HG03025 (cell line): ENCODE measurements at regions not wholly inside any gene's neighbourhood (a gene's known extent, or its start where the extent isn't known, plus 50 kb on each side); places are given as distances from the start of the nearest gene placed in this dataset.

Source experiments
- ATAC-seq: cut with Tn5 transposase; IDR thresholded peaks from one replicate; pipeline ENCODE4 v1.9.1; 2021; ENCODE audit warnings: mild to moderate bottlenecking, moderate library complexity; ENCODE audit not compliant: unreplicated experiment, low FRiP score

DNA sequence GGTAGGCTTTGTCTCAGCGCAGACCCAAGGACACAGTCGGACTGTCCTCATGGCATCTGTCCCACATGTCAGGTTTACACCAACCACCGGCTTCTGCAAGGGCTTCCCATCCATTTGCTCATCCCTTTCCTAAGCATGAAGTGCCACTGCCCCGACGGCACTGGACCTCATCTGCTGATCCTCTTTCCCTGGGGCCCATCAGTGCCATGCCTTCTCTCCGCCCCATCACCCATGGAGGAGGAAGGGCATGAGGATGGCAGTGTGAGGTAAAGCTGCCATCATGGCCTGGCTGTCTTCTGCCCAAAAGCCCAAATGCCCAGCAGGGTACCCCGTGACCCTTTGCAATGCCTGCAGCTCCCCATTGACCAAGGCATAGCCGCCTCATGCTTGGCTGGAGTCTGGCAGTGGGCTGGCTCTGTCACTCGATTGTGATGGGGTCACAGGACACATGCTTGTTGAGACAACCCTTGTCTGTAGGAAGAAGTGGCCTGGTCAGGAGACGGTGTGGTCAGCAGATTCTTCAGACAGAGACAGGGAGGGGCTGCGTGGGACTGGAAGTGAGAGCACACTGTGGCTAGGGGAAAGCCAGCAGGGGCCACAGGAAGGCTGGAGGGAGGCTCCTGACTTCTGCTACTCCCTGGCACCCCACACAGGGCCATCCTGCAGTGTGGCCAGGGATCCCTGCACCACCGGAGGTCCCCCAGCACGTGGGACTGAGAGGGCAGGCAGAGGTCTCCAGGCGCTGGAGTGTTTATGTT lies 493.7 kb upstream of the HS6ST1 start:
- no peak for ATAC-seq

DNA sequence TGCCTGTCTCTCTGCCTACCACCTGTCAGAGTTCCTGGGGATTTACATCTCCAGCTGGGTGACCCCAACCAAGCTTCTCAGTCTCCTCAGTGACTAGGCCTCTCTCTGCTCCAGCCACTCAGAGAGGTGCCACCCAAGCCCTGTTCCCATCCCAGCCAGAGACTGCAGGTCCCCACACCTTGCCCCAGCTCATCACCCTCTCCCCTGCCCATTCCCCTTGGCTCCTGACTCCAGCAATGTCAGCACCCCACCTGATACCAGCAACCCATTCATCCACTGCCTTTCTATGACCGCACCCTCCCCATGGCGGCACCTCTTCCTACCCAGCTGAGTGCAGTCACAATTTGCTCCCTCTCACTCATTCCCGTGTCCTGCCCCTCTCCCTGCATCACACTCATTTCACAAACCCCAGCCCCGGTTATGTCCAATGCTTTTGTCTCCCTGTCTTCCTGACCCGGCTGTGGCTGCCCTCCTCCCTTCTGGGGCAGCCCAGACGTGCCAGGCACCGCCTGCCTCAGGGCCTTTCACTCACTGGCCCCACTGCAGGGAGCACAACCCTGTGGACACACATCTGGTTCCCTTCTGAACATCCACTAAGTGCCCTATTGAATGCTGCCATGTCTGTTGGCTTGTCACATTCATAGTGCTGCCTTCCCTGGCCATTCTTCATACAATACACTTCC lies 494.8 kb upstream of the HS6ST1 start:
- ATAC-seq = no peak

DNA sequence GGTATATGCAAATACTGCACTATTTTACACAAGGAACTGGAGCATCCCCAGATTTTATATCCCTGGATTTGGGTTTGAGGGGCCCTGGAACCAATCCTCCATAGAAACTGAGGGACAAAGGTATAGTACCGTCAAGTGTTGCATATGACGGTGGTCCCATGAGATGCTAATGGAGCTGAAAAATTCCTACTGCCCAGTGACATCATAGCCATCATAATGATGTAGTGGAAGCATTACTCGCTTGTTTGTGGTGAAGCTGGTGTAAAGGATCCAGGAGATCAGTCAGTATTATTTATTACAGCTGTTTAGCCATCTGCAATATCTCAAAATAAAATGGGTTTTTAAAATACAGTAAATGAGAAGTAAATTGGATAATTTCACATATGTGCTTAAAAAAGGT lies 496.6 kb upstream of the HS6ST1 start:
- ATAC-seq = no peak

DNA sequence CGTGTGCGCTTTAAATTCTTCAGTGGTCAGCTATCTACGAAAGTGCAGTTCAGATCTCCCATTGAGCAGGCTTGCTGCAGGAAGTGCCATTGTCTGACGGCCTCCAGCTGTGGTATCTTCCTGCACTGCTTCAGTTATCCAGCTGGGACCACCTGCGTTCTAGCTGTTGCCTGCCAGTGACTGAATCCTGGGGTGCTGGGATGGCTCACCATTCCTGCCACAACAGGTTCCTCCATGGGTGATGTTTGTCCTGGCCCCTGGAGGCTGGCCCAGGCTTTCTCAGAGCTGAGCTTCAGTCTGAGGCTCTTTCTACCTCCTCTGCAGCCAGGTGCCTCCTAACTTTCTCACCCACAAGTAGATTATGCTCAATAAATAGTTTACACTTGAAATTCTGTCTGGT lies 498.5 kb upstream of the HS6ST1 start:
- ATAC-seq = no peak

DNA sequence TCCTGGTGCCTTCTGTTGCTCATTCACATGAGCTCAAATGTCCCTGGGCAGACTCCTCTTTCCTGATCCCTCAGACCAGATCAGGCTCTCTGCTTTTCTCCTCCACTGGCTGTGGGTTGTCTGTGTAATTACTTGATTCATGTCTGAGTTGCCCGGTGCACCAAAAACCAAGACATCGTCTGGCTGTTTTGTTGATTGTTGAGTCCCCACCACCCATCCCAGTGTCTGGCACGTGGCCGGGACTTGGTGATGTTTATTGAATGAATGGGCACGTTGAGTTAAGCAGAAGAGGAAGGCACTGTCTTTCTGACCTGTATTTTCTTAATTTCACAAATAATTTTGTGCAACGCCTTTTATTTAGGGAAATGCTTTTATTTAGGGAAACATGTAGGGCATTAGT lies 499.1 kb upstream of the HS6ST1 start:
- ATAC-seq = no peak

DNA sequence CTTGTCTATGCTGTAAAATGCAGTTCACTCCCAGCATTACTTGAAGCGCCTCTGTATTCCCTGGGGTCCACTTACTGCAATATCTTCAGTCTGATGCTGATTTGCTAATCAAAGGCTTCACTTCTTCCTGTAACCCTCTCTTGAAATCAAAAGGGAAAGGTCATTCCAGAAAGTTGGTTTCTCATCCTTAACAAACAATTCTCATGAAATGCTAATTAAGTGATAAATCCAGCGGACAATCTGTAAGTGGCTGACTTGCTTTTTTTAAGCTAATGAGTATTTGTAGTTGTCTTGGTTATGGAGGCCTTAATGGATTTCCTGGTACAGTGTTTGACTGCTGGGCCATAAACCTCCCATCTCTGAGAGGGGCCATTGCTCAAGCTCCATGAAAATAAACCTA lies 499.6 kb upstream of the HS6ST1 start:
- no peak for ATAC-seq

DNA sequence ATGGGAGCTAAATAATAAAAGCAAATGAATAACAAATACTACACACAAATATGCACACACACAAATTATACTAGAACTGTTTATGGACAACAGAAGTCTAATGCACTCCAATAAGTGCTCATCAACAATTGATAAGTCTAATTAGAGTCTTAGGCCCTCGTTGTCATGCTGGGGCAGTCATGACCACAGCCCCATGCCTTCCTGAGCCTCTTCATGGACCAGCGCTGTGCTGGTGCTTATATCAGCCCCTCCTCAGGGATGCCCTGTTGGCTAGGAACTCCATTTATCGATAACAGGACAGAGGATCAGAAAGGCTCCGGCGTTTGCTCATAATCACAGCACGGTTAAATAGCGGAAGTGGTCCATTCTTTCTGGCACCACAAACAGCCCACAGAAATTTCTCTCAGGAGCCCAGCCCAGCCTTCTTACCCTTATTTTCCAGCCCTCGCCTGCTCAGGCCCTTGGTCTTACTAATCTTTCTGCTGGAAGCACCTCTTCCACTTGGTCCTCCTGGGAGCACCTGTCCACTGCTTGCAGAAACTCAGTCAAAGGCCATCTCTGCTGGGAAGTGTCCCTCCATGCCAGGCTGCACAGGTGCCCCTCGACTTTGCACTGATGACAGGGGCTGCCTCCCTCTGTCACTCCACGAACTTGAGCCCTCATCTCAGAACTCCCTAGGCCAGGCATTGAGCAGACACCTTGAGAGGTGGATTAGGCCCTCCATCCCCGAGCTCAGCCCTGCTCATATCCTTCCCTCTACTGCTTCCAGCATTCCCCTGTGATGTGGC lies 500.2 kb upstream of the HS6ST1 start:
- ATAC-seq = no peak

DNA sequence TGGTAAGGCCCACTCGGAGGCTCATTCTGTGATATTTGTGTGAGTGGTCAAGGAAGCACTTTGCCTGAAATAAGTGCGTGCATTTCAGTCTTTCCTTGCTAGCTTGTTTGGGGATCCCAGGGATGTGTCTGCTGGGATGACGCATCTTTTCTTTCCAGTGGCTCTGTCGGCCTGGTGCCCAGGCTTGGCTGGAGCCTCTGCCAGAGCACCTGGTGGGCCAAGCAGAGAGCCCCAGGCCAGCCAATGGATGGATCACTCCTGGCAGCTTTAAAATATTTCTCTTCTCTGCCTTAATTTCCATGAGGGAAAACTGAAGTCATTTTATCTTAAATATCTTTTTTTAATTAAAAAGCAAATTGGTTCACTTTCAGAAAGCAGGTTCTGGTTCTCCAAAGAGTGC lies 501.8 kb upstream of the HS6ST1 start:
- ATAC-seq = no peak

DNA sequence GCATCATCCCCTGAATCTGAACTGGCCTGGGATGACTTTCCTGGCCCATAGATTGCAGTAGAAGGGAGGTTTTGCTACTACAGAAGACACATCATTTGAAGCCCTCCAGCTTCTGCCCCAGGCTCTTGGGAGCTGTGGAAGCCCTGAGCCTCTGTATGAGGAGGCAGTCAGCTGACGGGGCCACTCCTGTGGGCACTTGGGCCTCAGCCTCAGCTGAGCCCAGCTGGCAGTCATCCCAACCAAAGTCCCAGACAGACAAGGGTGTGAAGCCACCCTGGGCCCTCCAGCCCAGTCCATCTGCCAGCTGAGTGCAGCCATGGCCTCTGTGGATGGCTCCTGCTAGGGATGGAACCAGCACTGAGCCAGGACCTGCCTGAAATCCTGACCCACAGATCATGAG lies 502.3 kb upstream of the HS6ST1 start:
- ATAC-seq = no peak

DNA sequence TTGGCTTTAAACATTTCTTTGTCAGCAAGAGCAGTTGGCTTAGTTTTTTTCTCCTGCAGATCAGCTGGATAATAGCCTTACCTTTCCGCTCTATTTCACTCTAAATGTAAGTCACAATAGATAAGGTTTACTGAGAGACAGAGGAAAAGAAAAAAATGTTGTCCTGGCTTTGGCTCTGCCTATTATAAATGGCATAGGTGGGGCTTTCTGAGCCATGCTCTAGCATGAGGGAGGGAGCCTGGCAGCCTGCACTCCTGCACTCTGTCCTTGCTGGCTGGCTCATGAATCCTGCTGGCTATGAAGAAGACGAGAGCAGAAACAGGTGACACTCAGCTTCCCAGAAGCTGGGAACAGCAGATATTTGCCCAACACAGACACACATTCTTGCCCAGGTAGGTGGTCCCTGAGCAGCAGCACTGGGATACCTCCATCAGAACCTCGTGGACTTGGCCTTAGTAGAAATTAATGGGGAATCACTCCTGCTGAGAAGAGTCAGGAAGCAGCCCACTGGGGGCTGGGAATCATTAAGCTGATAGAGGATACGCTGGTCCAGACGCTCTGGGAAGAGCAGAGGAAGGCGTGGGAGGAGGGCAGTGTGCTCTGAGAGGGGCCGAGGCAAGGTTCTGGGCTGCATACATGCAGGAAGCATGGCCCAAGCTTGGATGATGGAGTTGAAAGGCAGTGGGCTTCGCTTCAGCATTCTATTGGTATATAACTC lies 514.4 kb upstream of the HS6ST1 start:
- no peak for ATAC-seq

DNA sequence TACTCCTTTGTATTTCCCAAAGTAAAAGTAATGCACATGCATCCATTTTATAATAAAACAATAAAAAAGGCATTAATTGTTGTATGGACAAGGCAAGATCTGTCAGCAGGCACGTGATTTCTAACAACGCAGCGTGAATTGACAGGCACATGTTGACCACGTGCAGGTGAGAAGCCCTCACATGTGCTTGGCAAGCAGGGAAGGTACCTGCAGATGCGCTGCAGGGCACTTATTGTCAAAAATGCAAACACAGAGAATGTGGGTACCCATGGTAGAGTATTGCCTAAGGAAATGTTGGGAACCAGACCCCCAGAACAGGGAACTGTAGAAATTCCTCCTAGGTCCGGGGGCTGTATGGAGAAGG lies 515.0 kb upstream of the HS6ST1 start:
- ATAC-seq = no peak

DNA sequence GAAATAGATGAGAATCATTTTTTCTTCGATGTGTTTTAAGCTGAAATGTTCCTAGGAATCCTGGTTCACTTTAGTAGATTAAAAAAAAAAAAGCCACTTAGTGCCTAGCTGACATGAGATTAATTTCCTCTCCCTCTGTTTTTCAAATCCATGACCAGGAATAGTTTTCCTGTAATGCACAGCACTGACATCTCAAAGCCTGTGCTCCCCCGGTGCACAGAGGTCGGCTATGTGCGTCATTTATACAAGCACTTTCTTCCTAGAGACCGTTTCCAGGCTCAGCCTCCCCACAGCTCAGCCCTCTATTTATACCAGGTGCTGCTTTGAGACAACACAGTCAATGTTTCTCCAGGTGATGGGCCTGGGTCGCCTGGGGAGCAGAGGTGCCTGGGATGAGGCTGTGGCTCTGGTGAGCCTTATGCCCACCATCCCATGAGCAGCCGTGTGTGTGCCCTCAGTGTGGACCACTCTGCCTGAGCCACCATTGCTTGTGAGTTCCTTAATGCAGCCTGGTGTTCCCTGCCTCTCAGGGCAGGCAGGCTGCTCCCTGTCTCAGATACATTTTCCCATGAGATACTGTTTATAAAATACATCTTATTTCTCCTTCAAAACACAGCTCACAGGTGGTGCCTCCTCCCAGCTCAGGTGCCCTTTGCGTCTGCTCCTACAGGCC lies 515.7 kb upstream of the HS6ST1 start:
- no peak for ATAC-seq

DNA sequence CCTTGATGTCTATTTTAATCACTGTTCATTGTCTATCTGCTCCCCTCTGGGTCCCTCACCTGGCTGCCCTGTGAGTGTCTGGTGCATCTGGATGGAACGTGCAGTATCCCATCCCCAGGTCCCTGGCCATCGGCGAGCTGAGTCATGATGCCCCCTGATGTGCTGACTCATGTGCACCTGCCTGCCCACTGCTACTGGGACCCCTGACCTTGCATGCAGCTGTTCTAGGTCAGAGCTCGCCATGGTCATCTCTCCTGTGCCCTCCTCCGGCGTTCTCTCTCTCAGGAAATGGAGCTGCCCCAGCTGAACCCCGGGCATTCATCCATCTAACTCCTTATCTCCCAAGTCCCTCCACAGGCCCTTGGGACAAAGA lies 516.2 kb upstream of the HS6ST1 start:
- no peak for ATAC-seq

DNA sequence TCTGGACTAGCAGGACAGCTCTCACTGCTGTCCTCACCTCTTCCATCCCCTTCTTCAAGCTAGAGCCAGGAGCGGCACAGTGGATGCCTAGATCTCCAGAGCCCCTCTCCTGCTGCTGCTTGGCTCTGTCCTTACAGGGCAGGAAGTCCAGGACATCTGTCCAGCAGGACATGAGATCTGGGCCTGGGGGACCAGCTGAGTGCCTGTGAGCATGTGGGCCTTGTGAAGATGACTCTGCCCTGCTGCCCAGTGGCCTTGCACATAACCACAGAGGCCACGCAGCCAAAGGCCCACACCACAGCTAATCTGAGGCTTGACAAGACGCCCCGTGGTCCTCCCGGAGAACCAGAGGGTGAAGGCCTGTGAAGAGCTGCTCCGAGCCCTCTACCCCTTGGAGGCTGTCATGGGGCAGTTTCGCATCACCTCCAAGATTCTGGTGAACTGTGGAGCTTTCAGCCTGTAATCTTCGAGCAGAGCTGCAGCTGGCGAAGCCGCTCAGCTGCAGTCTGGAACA lies 516.7 kb upstream of the HS6ST1 start:
- no peak for ATAC-seq

DNA sequence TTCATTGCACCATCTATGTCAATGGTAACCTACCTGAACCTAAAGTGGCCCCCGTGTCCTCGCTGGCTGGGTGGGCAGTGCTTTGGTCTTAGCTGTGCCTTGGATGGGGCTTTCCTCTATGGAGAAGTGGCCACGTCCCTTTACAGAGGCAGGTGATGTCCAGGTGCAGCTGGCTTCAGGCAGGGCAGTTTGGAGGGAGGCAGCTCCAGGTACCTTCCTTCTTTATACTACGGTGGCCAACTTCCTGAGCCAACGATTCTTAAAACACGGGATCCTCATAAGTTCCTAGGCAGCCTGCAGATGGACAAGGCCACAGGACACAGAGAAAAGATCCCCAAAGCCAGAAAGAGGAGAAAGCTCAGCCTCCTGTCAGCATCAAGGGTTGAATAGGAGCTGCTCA lies 517.3 kb upstream of the HS6ST1 start:
- no peak for ATAC-seq

DNA sequence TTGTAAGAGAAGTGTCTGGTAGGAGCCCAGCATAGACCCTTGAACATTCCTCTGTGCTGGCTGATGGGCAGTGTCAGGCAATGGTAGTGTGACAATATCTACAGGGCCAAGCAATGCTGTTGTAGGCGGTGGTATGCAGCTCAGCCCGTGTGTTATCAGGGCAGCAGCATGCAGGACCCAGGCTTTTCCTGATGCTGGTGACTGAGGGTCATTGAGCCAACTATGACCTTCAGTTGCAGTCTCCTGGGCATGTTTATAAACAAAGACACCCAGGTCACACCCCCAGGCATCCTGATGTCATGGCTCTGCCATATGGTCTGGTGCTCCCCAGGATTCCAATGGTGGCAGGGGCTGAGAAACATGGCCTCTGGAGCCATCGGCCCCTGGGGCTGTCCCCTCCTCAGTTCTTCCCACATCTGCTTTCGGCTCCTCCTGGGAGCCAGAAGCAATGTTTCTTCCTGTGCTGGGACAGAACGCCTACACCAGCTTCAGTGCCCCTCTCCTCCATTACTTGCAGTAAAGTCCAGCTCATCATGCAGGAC lies 518.0 kb upstream of the HS6ST1 start:
- ATAC-seq = no peak

DNA sequence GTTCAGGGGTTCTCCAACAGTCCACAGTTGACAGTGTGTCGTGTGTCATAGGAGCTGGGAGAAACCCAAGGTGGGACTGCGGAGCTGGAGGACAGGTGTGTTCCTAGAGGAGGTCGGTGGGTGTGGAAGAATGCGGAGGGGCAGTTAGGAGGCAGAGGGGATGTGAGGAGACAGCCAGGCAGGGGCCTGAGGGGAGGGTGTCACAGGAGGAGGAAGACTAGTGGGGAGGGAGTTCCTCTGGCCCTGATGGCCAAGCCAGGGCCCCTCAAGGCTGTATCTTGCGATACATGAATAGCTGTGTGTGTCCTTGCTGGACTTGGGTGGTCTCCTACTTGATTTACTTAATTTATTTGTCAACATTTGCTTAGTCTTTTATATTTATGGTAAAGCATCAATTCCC lies 519.6 kb upstream of the HS6ST1 start:
- no peak for ATAC-seq

DNA sequence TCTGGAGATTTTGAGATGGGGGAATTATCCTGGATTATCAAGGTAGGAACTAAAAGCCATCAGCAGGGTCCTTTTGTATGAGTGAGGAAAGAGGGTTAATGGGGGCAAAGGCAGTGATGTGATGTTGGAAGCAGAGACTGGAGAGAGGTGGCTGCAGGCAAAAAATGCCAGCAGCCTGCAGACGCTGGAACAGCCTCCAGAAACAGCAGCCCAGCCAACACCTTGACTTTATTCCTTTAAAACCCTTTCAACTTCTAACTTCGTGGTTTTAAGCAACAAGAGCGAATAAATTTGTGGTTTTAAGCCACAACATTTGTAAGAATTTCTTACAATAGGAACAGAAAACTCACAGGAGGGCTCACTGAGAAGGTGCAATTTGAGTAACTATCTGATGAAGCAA lies 523.1 kb upstream of the HS6ST1 start:
- no peak for ATAC-seq

DNA sequence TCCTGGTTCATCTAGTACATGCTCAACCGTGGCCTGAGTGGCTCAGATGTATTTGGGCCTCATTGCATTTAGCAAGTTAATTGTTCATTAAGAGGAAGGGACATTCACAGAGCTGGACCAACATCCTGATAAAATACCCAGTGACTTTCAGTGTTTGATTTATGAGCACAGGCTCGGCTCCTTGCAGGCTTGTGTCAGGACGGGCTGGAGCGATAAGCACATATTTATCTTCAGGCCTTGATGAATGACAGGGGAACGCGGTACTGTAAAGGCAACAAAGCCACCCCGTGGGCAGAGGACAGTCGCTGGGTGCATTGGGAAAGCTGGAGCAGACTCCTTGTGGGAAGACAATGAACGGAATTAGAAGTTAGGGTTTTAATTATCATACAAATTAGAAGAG lies 548.6 kb upstream of the HS6ST1 start:
- ATAC-seq = no peak
